PC-9 (cell line): ENCODE measurements at regions not wholly inside any gene's neighbourhood (a gene's known extent, or its start where the extent isn't known, plus 50 kb on each side); places are given as distances from the start of the nearest gene placed in this dataset.

Experiments
- BruUV-seq: library from RNA; stranded (reverse); fragments of 400-500 nt; replicated peaks from 2 replicates; lab custom pipeline; 2021; lab: Mats Ljungman, UMichigan
- CTCF ChIA-PET: fragments of 300-600 bp; sonication (Branson Sonifier 250); formaldehyde crosslinking; loops from one replicate; lab custom pipeline; 2022; ENCODE audit warnings: antibody characterized with exemption; lab: Charles Lee
- POLR2A ChIA-PET: fragments of 300-600 bp; sonication (Branson Sonifier 250); formaldehyde crosslinking; loops from one replicate; lab custom pipeline; 2022; ENCODE audit warnings: antibody characterized with exemption; ENCODE audit not compliant: unreplicated experiment; lab: Charles Lee
- DNase-seq, 2 experiments: peaks; one replicate each; pipeline versions ENCODE4 v3.0.0 to v3.0.0-alpha.2; 2015 to 2022; ENCODE audit warnings: mixed read lengths in 1 of 2
- H2AFZ ChIP-seq: fragments of 200-600 bp; sonication (generic); 2 replicates; pipeline ENCODE4 v1.8.1; 2017; ENCODE audit warnings: antibody characterized with exemption
- H3F3A ChIP-seq: fragments of 200-600 bp; sonication (generic); 2 replicates; pipeline ENCODE4 v1.8.1; 2017; ENCODE audit warnings: antibody characterized with exemption, mild to moderate bottlenecking, low read depth; ENCODE audit not compliant: insufficient read depth
- H3K27ac ChIP-seq: fragments of 200-600 bp; sonication (generic); 2 replicates; pipeline ENCODE4 v1.6.1; 2016; ENCODE audit warnings: mixed run types
- H3K27me3 ChIP-seq: fragments of 200-600 bp; sonication (generic); 2 replicates; pipeline ENCODE4 v1.6.1; 2016; ENCODE audit warnings: low read depth, mixed run types; ENCODE audit not compliant: insufficient read depth
- H3K36me3 ChIP-seq: fragments of 200-600 bp; sonication (generic); 2 replicates; pipeline ENCODE4 v1.6.1; 2016; ENCODE audit warnings: low read depth, mixed run types
- H3K4me1 ChIP-seq: fragments of 200-600 bp; sonication (generic); replicated peaks from 2 replicates; pipeline ENCODE4 v1.6.1; 2016; ENCODE audit warnings: mixed run types; ENCODE audit not compliant: insufficient read depth
- H3K4me2 ChIP-seq: fragments of 200-600 bp; sonication (generic); 2 replicates; pipeline ENCODE4 v1.6.1; 2017; ENCODE audit warnings: mixed run types
- H3K4me3 ChIP-seq: fragments of 200-600 bp; sonication (generic); 2 replicates; pipeline ENCODE4 v1.6.1; 2016; ENCODE audit warnings: mixed run types
- H3K79me2 ChIP-seq: fragments of 200-600 bp; sonication (generic); 2 replicates; pipeline ENCODE4 v1.6.1; 2017; ENCODE audit warnings: low read depth, mixed run types
- H3K9me2 ChIP-seq: fragments of 200-600 bp; sonication (generic); 2 replicates; pipeline ENCODE4 v1.8.1; 2017; ENCODE audit warnings: mild to moderate bottlenecking; ENCODE audit not compliant: insufficient read depth
- H3K9me3 ChIP-seq: fragments of 200-600 bp; sonication (generic); 2 replicates; pipeline ENCODE4 v1.8.1; 2016; ENCODE audit warnings: low read depth; ENCODE audit not compliant: insufficient read depth
- H4K20me1 ChIP-seq: fragments of 200-600 bp; sonication (generic); 2 replicates; pipeline ENCODE4 v1.8.1; 2017; ENCODE audit not compliant: insufficient read depth
- CTCF ChIP-seq: fragments of 200-600 bp; sonication (generic); conservative IDR thresholded peaks from 2 replicates; pipeline ENCODE4 v1.6.1; 2017; ENCODE audit warnings: mixed run types, antibody characterized with exemption, mild to moderate bottlenecking, moderate library complexity
- EZH2 ChIP-seq: fragments of 200-600 bp; sonication (generic); IDR thresholded peaks from 2 replicates; pipeline ENCODE4 v1.8.0; 2017; ENCODE audit warnings: antibody characterized with exemption, low read depth
- intact Hi-C: fragments of 100-400 bp; cut with micrococcal nuclease; formaldehyde crosslinking; loops from one replicate; pipeline ENCODE4 v1.10.0; 2022; ENCODE audit not compliant: unreplicated experiment

GRCh38 chr13:73872397-73872796 lies 261.8 kb downstream of the KLF12 start:
- H3K4me3 ChIP-seq, result no peak overlapping the region
- H4K20me1 ChIP-seq, result no peaks in the 10 kb centered on the region
- H3K36me3 ChIP-seq, result no peaks in the 10 kb centered on the region
- no peak overlapping the region for H3K4me2 ChIP-seq
- ChIA-PET POLR2A (no interaction called here), CTCF (no interaction called here)
- no peak overlapping the region for H2AFZ ChIP-seq
- H3K4me1 ChIP-seq, result no peaks in the 10 kb centered on the region
- intact Hi-C loops, result no loop called here
- no peaks in the 10 kb centered on the region for H3K79me2 ChIP-seq
- H3K9me3 ChIP-seq, result no peaks in the 10 kb centered on the region
- H3K27me3 ChIP-seq, result no peaks in the 10 kb centered on the region
- TF ChIP-seq EZH2, result no peak
- no peak for TF ChIP-seq CTCF
- H3K9me2 ChIP-seq, result no peaks in the 10 kb centered on the region; the same call in 1 of the 2 replicates
- no TSS peak for BruUV-seq
- no peak for DNase-seq
- H3K27ac ChIP-seq, result no peak overlapping the region
- no peaks in the 10 kb centered on the region for H3F3A ChIP-seq

GRCh38 chr13:73870970-73871935 lies 263.0 kb downstream of the KLF12 start:
- POLR2A ChIA-PET, result no interaction called here
- H3K27me3 ChIP-seq, result no peaks in the 10 kb centered on the region
- H4K20me1 ChIP-seq, result no peaks in the 10 kb centered on the region

More at GRCh38 chr13:73870970-73871935, 263.0 kb downstream of the KLF12 start:
- BruUV-seq, result no TSS peak
- TF ChIP-seq EZH2 (no peak), CTCF (no peak)
- DNase-seq, result no peak
- no peak overlapping the region for H3K4me2 ChIP-seq
- no peaks in the 10 kb centered on the region for H3F3A ChIP-seq
- intact Hi-C loops, result no loop called here
- H3K4me3 ChIP-seq, result no peak overlapping the region
- H3K27ac ChIP-seq, result no peak overlapping the region
- H3K9me2 ChIP-seq, result no peaks in the 10 kb centered on the region; the same call in 1 of the 2 replicates
- CTCF ChIA-PET, result no interaction called here
- no peaks in the 10 kb centered on the region for H3K36me3 ChIP-seq
- no peaks in the 10 kb centered on the region for H3K79me2 ChIP-seq
- H2AFZ ChIP-seq, result 0 out of 2 replicates have a peak overlapping the region, but pooled peaks have one; percentile 22
- H3K4me1 ChIP-seq, result no peaks in the 10 kb centered on the region
- H3K9me3 ChIP-seq, result no peaks in the 10 kb centered on the region
